Effector memory CD4-positive, alpha-beta T cell (primary cell): ENCODE measurements at regions not wholly inside any gene's neighbourhood (a gene's known extent, or its start where the extent isn't known, plus 50 kb on each side); places are given as distances from the start of the nearest gene placed in this dataset.

Source experiments
- DNase-seq, 3 donors: peaks; one replicate each; pipeline ENCODE4 v3.0.0-alpha.2; 2020
- H3K27ac ChIP-seq: 2 replicates; pipeline ENCODE4 v1.7.0; 2013; ENCODE audit warnings: mild to moderate bottlenecking, low read length, moderate library complexity; ENCODE audit not compliant: insufficient read depth, poor library complexity, severe bottlenecking
- H3K27me3 ChIP-seq: replicated peaks from 2 replicates; pipeline ENCODE4 v1.7.0; 2013; ENCODE audit warnings: mild to moderate bottlenecking, low read length; ENCODE audit not compliant: insufficient read depth, control insufficient read depth, poor library complexity, severe bottlenecking
- H3K36me3 ChIP-seq: 2 replicates; pipeline ENCODE4 v1.7.0; 2013; ENCODE audit warnings: mild to moderate bottlenecking, low read length, moderate library complexity; ENCODE audit not compliant: control insufficient read depth, insufficient read depth
- H3K4me1 ChIP-seq: 2 replicates; pipeline ENCODE4 v1.7.0; 2013; ENCODE audit warnings: low read length, mild to moderate bottlenecking; ENCODE audit not compliant: control insufficient read depth, insufficient read depth, poor library complexity, severe bottlenecking
- H3K4me3 ChIP-seq: 2 replicates; pipeline ENCODE4 v1.7.0; 2013; ENCODE audit warnings: low read length, low read depth, mild to moderate bottlenecking; ENCODE audit not compliant: insufficient read depth, poor library complexity, severe bottlenecking
- H3K9me3 ChIP-seq: 2 replicates; pipeline ENCODE4 v1.7.0; 2013; ENCODE audit warnings: mild to moderate bottlenecking, low read length, moderate library complexity; ENCODE audit not compliant: control insufficient read depth

DNA sequence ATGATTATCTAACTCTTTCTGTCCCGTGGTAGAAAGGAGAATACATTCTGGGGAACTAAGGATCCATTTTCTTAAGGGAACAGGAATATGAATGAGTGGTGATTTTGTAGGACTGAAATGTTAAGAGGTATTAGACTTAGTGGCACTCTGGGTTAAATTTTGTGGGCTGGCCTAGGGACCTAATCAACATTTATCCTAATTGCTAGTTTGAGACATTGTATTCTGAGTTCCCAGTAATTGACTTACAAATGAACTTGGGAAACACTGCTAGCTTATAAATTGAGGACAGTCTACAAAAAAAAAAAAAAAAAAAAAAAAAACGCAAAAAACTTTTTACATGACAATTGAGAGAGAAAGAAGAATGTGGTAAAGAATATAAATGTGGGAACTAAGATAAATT is 136.6 kb upstream of the ZP4 start:
- H3K27me3 ChIP-seq = no peaks in the 10 kb centered on the region
- no peak for DNase-seq
- H3K4me3 ChIP-seq = no peak overlapping the region

GRCh38 chr1:238023137-238023536 is 132.4 kb upstream of the ZP4 start:
- Histone ChIP-seq H3K27me3 (no peaks in the 10 kb centered on the region), H3K4me1 (no peaks in the 10 kb centered on the region), H3K36me3 (no peaks in the 10 kb centered on the region), H3K9me3 (no peaks in the 10 kb centered on the region), H3K27ac (no peak overlapping the region), H3K4me3 (no peak overlapping the region)
- no peak for DNase-seq

More for the DNA sequence above, 136.6 kb upstream of the ZP4 start:
- no peak overlapping the region for H3K27ac ChIP-seq
- H3K9me3 ChIP-seq = no peaks in the 10 kb centered on the region
- no peaks in the 10 kb centered on the region for H3K36me3 ChIP-seq
- H3K4me1 ChIP-seq = no peaks in the 10 kb centered on the region

- Histone ChIP-seq H3K36me3 (no peaks in the 10 kb centered on the region), H3K27me3 (no peaks in the 10 kb centered on the region), H3K9me3 (no peaks in the 10 kb centered on the region), H3K4me1 (no peaks in the 10 kb centered on the region), H3K4me3 (no peak overlapping the region), H3K27ac (no peak overlapping the region)
- no peak for DNase-seq
These were observed 127.5 kb upstream of the ZP4 start for GRCh38 chr1:238018214-238018613.

DNA sequence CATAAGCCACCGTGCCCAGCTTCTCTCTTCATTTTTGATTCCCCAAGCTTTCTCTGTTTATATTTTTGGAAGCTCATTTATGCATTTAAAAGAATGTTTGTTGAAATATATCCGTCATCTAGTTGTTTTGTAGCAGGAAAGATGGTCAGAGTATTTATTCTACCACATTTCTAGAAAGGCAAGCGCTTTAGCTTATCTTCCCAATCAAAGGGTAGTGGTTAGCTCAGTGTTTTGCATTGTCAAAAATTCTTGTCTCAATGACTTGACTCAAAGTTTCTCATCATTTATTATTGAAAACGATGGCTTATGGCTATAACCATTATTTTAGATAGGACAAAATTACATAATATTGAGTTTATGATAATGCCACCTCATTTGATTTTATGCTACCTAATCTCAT is 116.1 kb upstream of the ZP4 start:
- Histone ChIP-seq H3K4me1 (no peaks in the 10 kb centered on the region), H3K27ac (no peak overlapping the region), H3K27me3 (no peaks in the 10 kb centered on the region), H3K4me3 (no peak overlapping the region), H3K9me3 (no peaks in the 10 kb centered on the region), H3K36me3 (no peaks in the 10 kb centered on the region)
- DNase-seq = no peak

DNA sequence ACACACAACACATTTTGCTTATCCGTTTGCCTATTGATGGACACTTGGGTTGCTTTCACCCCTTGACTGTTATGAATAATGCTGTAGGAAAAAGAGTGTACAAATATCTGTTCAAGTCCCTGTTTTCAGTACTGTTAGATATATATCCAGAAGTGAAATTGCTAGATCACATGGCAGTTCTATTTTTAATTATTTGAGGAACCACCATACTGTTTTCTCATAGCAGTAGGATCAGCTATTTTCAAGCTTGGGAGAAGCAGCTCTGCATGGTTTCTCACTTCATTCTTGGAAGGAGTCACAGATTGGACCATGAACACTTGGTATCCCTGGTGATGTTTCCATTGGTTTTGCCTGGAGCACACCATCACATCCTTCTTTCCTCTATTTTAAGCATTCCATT is 114.4 kb upstream of the ZP4 start:
- no peaks in the 10 kb centered on the region for H3K36me3 ChIP-seq
- no peak overlapping the region for H3K27ac ChIP-seq
- no peaks in the 10 kb centered on the region for H3K9me3 ChIP-seq
- no peaks in the 10 kb centered on the region for H3K4me1 ChIP-seq
- no peaks in the 10 kb centered on the region for H3K27me3 ChIP-seq
- no peak for DNase-seq
- no peak overlapping the region for H3K4me3 ChIP-seq

GRCh38 chr1:238001818-238002217 is 111.1 kb upstream of the ZP4 start:
- H3K27ac ChIP-seq = no peak overlapping the region
- no peaks in the 10 kb centered on the region for H3K36me3 ChIP-seq
- no peaks in the 10 kb centered on the region for H3K27me3 ChIP-seq
- no peak for DNase-seq
- no peak overlapping the region for H3K4me3 ChIP-seq
- H3K9me3 ChIP-seq = no peaks in the 10 kb centered on the region
- no peaks in the 10 kb centered on the region for H3K4me1 ChIP-seq

DNA sequence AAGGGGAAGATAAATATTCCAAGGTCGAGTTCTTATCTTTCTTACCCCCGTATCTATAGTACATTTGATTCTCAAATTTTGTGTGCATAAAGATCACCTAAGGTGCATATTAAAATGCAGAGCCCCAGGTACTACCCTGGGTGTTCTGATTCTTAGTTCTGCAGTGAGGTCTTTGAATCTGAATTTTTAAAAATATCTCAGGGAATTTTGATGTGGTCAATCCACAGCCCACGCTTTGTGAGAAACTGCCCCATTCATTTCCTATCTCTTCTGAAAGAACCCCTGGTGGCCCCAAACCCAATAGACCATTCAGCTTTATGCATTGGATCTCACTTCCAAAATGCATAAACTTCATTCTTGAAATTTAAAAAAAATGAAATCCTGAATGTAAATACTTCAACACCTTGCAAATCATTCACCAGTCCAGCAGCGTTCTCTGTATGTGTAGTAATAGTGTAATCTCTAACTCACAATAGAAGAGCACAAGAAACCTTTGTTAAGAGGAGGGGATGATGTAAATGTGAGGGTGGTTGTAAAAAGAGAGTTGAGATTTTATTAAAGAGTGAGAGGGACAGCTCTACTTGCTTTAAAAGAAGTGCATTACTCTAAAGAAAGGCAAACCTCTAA is 108.8 kb upstream of the ZP4 start:
- no peak for DNase-seq
- H3K4me3 ChIP-seq = no peak overlapping the region

DNA sequence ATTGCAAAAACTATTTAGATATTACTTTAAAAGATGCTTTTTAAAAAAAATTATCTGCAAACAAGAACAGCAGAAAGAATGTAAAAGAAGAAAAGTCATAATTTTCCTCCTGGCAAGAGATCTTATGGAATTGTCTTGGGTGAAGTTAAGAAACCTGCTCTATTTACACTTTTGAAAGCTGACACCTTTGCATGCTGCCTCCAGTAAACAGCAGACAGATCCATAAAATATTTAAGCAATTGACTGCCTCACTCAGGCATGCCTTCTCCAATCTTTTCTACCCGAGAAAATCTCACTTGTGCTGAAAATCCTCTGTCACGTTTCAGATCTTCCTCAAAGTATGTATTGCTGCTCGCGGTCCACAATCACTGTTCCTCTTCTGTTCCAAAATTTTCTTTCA is 107.9 kb upstream of the ZP4 start:
- no peaks in the 10 kb centered on the region for H3K27me3 ChIP-seq
- no peaks in the 10 kb centered on the region for H3K36me3 ChIP-seq
- no peaks in the 10 kb centered on the region for H3K4me1 ChIP-seq
- DNase-seq = no peak
- H3K9me3 ChIP-seq = no peaks in the 10 kb centered on the region
- no peak overlapping the region for H3K4me3 ChIP-seq
- no peak overlapping the region for H3K27ac ChIP-seq

More for the DNA sequence above, 108.8 kb upstream of the ZP4 start:
- no peaks in the 10 kb centered on the region for H3K9me3 ChIP-seq
- H3K4me1 ChIP-seq = no peaks in the 10 kb centered on the region
- no peak overlapping the region for H3K27ac ChIP-seq
- no peaks in the 10 kb centered on the region for H3K27me3 ChIP-seq
- no peaks in the 10 kb centered on the region for H3K36me3 ChIP-seq

GRCh38 chr1:237983496-237983895 is 92.8 kb upstream of the ZP4 start:
- no peak overlapping the region for H3K27ac ChIP-seq
- no peak overlapping the region for H3K4me3 ChIP-seq
- no peak for DNase-seq
- no peaks in the 10 kb centered on the region for H3K4me1 ChIP-seq
- H3K9me3 ChIP-seq = no peaks in the 10 kb centered on the region
- no peaks in the 10 kb centered on the region for H3K36me3 ChIP-seq
- H3K27me3 ChIP-seq = no peaks in the 10 kb centered on the region

- Histone ChIP-seq H3K9me3 (no peaks in the 10 kb centered on the region), H3K36me3 (no peaks in the 10 kb centered on the region), H3K4me1 (no peaks in the 10 kb centered on the region), H3K4me3 (no peak overlapping the region), H3K27ac (no peak overlapping the region), H3K27me3 (no peaks in the 10 kb centered on the region)
- no peak for DNase-seq
These were observed 90.5 kb upstream of the ZP4 start for GRCh38 chr1:237981223-237981622.
